IPS-15b (cell line): ENCODE measurements at regions not wholly inside any gene's neighbourhood (a gene's known extent, or its start where the extent isn't known, plus 50 kb on each side); places are given as distances from the start of the nearest gene placed in this dataset.
"Not testable (repeated sequence)": the region's sequence is repeated elsewhere in the genome, so short reads cannot be mapped to it uniquely, and the experiment has no call there.

ENCODE experiments used
- H3K27me3 ChIP-seq: one replicate; pipeline ENCODE4 v1.6.1; 2013; ENCODE audit warnings: low read length; ENCODE audit not compliant: control insufficient read depth, insufficient read depth
- H3K36me3 ChIP-seq: one replicate; pipeline ENCODE4 v1.6.1; 2013; ENCODE audit warnings: low read length; ENCODE audit not compliant: control insufficient read depth, insufficient read depth
- H3K4me1 ChIP-seq: one replicate; pipeline ENCODE4 v1.6.1; 2013; ENCODE audit warnings: mild to moderate bottlenecking, low read length; ENCODE audit not compliant: control insufficient read depth, insufficient read depth
- H3K4me3 ChIP-seq: one replicate; pipeline ENCODE4 v1.5.1; 2013; ENCODE audit warnings: low read depth, low read length
- H3K9ac ChIP-seq: one replicate; pipeline ENCODE4 v1.6.1; 2013; ENCODE audit warnings: low read depth, mild to moderate bottlenecking, low read length
- H3K9me3 ChIP-seq: one replicate; pipeline ENCODE4 v1.6.1; 2013; ENCODE audit warnings: mild to moderate bottlenecking, low read length; ENCODE audit not compliant: control insufficient read depth, insufficient read depth

GRCh38 chr18:39232937-39233336, 1667.3 kb upstream of the CELF4 start:
- Histone ChIP-seq H3K9ac (no peak overlapping the region), H3K4me3 (no peak overlapping the region), H3K9me3 (no peaks in the 10 kb centered on the region), H3K36me3 (no peaks in the 10 kb centered on the region), H3K27me3 (no peaks in the 10 kb centered on the region), H3K4me1 (peaks cover 5% of the 10 kb centered on the region)

- Histone ChIP-seq H3K9ac (no peak overlapping the region), H3K4me3 (no peak overlapping the region), H3K36me3 (no peaks in the 10 kb centered on the region), H3K27me3 (no peaks in the 10 kb centered on the region), H3K9me3 (no peaks in the 10 kb centered on the region), H3K4me1 (peaks cover 5% of the 10 kb centered on the region)
Observed at GRCh38 chr18:39232490-39232889, 1666.9 kb upstream of the CELF4 start.

- no peaks in the 10 kb centered on the region for H3K27me3 ChIP-seq
- H3K9me3 ChIP-seq, result no peaks in the 10 kb centered on the region
- H3K36me3 ChIP-seq, result no peaks in the 10 kb centered on the region
- H3K9ac ChIP-seq, result no peak overlapping the region
- peaks cover 5% of the 10 kb centered on the region for H3K4me1 ChIP-seq
- no peak overlapping the region for H3K4me3 ChIP-seq
Observed at GRCh38 chr18:39230086-39230803, 1664.6 kb upstream of the CELF4 start.

- H3K4me1 ChIP-seq, H3K27me3 ChIP-seq, H3K9ac ChIP-seq, H3K4me3 ChIP-seq, H3K9me3 ChIP-seq, H3K36me3 ChIP-seq: not testable (repeated sequence)
Observed at GRCh38 chr18:39227769-39228168, 1662.2 kb upstream of the CELF4 start.

- Histone ChIP-seq H3K9me3 (no peaks in the 10 kb centered on the region), H3K36me3 (no peaks in the 10 kb centered on the region), H3K4me1 (peaks cover 4% of the 10 kb centered on the region), H3K4me3 (no peak overlapping the region), H3K9ac (no peak overlapping the region), H3K27me3 (no peaks in the 10 kb centered on the region)
Observed at GRCh38 chr18:39225373-39225772, 1659.8 kb upstream of the CELF4 start.

- H3K27me3 ChIP-seq, result no peaks in the 10 kb centered on the region
- no peaks in the 10 kb centered on the region for H3K9me3 ChIP-seq
- no peaks in the 10 kb centered on the region for H3K4me1 ChIP-seq
- no peak overlapping the region for H3K4me3 ChIP-seq
- H3K9ac ChIP-seq, result no peak overlapping the region
- H3K36me3 ChIP-seq, result no peaks in the 10 kb centered on the region
Observed at GRCh38 chr18:39223283-39223682, 1657.7 kb upstream of the CELF4 start.

GRCh38 chr18:39215920-39216319, 1650.3 kb upstream of the CELF4 start:
- Histone ChIP-seq H3K27me3 (no peaks in the 10 kb centered on the region), H3K36me3 (no peaks in the 10 kb centered on the region), H3K4me3 (no peak overlapping the region), H3K9me3 (no peaks in the 10 kb centered on the region), H3K9ac (no peak overlapping the region), H3K4me1 (no peaks in the 10 kb centered on the region)

- Histone ChIP-seq H3K4me1 (no peaks in the 10 kb centered on the region), H3K9me3 (no peaks in the 10 kb centered on the region), H3K36me3 (no peaks in the 10 kb centered on the region), H3K9ac (no peak overlapping the region), H3K27me3 (no peaks in the 10 kb centered on the region), H3K4me3 (no peak overlapping the region)
Observed at GRCh38 chr18:39211461-39211860, 1645.9 kb upstream of the CELF4 start.

GRCh38 chr18:39209173-39209572, 1643.6 kb upstream of the CELF4 start:
- Histone ChIP-seq H3K9ac (no peak overlapping the region), H3K36me3 (no peaks in the 10 kb centered on the region), H3K4me1 (no peaks in the 10 kb centered on the region), H3K4me3 (no peak overlapping the region), H3K9me3 (no peaks in the 10 kb centered on the region), H3K27me3 (no peaks in the 10 kb centered on the region)

GRCh38 chr18:39208729-39209128, 1643.1 kb upstream of the CELF4 start:
- H3K27me3 ChIP-seq, result no peaks in the 10 kb centered on the region
- no peaks in the 10 kb centered on the region for H3K4me1 ChIP-seq
- no peaks in the 10 kb centered on the region for H3K36me3 ChIP-seq
- H3K9ac ChIP-seq, result no peak overlapping the region
- no peak overlapping the region for H3K4me3 ChIP-seq
- no peaks in the 10 kb centered on the region for H3K9me3 ChIP-seq

- Histone ChIP-seq H3K9ac (no peak overlapping the region), H3K4me1 (no peaks in the 10 kb centered on the region), H3K9me3 (no peaks in the 10 kb centered on the region), H3K36me3 (no peaks in the 10 kb centered on the region), H3K27me3 (no peaks in the 10 kb centered on the region), H3K4me3 (no peak overlapping the region)
Observed at GRCh38 chr18:39208190-39208589, 1642.6 kb upstream of the CELF4 start.

GRCh38 chr18:39206398-39207103, 1641.0 kb upstream of the CELF4 start:
- H3K36me3 ChIP-seq, H3K4me1 ChIP-seq, H3K27me3 ChIP-seq, H3K9ac ChIP-seq, H3K9me3 ChIP-seq, H3K4me3 ChIP-seq: not testable (repeated sequence)
